Activated T-cell treated with anti-CD3 and anti-CD28 coated beads, Interleukin-2, amount 50 U/mL, for 4 hours (primary cell): ENCODE measurements at regions not wholly inside any gene's neighbourhood (a gene's known extent, or its start where the extent isn't known, plus 50 kb on each side); places are given as distances from the start of the nearest gene placed in this dataset.

Source experiments
- ATAC-seq, 2 donors: fragments of 200-7000 bp; cut with Tn5 transposase; one replicate each; pipeline ENCODE4 v1.10.0; 2021
- DNase-seq: peaks from one replicate; pipeline ENCODE4 v3.0.0-alpha.2; 2020
- H3K27me3 Mint-ChIP-seq: one replicate; pipeline ENCODE4 v1.8.0; 2021; ENCODE audit warnings: low read depth, mixed read lengths
- H3K36me3 Mint-ChIP-seq: one replicate; pipeline ENCODE4 v1.8.0; 2022; ENCODE audit warnings: mixed read lengths; ENCODE audit not compliant: insufficient read depth
- H3K4me1 Mint-ChIP-seq: one replicate; pipeline ENCODE4 v1.8.0; 2021; ENCODE audit warnings: low read depth, mixed read lengths
- H3K4me3 Mint-ChIP-seq: one replicate; pipeline ENCODE4 v1.8.0; 2021; ENCODE audit warnings: mild to moderate bottlenecking, moderate library complexity, mixed read lengths
- H3K9me3 Mint-ChIP-seq: one replicate; pipeline ENCODE4 v1.8.0; 2021; ENCODE audit warnings: mixed read lengths

DNA sequence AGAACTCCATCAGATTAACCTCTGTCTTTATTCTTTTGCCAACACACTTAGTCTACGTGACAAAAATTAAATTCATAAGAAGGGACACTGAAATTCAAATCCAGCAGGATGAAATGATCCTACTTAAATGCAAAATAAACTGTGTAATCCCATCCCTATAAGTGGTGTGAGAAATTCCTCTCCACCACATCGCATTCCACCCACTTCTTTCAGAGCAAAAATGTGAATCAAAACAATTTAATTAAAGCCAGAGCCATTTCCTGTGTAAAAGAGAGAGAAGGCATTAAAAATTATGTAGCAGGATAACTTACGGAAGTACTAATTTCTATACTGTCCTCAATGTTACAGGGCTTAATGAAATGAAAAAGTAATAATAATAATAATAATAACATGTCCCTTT, 844.3 kb downstream of the GALC start:
- Mint-ChIP-seq H3K4me3 (no peak overlapping the region), H3K9me3 (peaks cover 4% of the 10 kb centered on the region), H3K36me3 (no peaks in the 10 kb centered on the region), H3K4me1 (no peaks in the 10 kb centered on the region), H3K27me3 (no peaks in the 10 kb centered on the region)
- DNase-seq: no peak
- no peak for ATAC-seq

DNA sequence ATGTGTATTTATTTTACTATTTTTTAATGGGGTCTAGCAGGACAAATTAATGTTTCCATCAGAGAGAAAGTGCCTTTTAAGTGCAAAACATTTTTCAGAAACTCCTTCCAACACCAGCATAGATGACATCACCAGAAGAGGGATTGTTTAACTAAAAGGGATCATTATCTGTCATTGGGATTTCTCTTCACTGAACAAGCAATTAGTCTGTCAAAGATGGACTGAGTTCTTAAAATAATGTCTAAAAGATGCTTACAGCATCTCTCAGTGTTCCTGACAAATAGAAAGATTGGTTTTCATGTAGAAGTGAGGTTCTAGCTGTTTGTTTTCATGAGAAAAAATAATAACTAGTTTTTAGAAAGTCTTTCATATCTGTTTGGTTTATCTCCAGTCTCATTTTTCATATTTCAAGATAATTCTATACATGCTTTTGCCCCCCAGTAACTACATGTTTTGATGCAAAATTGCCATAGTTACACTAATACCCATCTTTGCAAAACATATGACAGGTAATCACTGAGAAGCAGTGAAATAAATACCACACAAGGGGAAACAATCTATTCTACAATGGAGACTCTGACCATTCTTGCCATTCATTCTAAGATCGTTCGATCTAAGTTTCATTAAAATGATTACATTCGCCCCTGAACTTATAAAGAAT, 850.3 kb downstream of the GALC start:
- ATAC-seq: no peak
- Mint-ChIP-seq H3K27me3 (no peaks in the 10 kb centered on the region), H3K4me1 (no peaks in the 10 kb centered on the region), H3K4me3 (no peak overlapping the region), H3K9me3 (peaks cover 14% of the 10 kb centered on the region), H3K36me3 (no peaks in the 10 kb centered on the region)
- DNase-seq: no peak

DNA sequence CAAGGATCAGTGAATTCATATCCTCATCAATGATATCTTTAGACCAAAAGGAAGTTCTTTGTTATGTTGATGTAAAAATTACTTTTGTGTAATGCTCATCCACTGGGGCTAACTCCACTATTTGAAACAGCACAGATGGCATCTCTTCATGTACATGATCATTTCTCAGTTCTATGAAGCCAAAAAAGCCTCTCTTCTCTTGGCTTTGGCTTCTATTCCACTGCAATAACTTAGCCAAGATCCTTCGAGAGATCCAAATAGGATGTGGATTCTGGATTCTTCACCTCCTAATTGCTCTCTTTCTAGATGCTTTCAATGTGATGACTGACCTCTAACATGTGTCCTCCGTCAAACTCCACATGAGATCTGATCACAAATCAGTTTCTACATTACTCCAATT, 851.2 kb downstream of the GALC start:
- no peaks in the 10 kb centered on the region for H3K4me1 Mint-ChIP-seq
- H3K27me3 Mint-ChIP-seq: no peaks in the 10 kb centered on the region
- H3K36me3 Mint-ChIP-seq: no peaks in the 10 kb centered on the region
- DNase-seq (no peak), ATAC-seq (no peak)
- no peak overlapping the region for H3K4me3 Mint-ChIP-seq
- peaks cover 14% of the 10 kb centered on the region for H3K9me3 Mint-ChIP-seq

DNA sequence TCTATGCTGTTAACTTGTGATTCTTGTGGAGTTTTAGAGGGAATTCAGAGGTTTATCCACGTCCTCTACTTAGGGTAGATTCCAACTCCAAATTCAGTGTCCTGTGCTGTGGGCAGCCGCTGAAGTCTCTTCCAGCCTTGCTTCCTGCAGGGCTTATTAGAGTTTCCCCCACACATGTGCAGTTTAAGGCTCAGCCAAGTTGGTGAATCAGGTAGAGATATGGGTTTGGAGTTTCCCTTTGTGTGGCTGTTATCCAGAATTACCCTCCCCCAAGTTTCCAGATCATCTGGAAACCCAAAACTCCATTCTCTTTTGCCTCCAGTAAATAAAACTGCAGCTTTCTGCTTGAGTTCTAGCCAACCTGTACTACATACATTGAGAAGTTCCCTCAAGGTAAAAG, 853.7 kb downstream of the GALC start:
- Mint-ChIP-seq H3K27me3 (no peaks in the 10 kb centered on the region), H3K4me1 (no peaks in the 10 kb centered on the region), H3K9me3 (peaks cover 10% of the 10 kb centered on the region), H3K4me3 (no peak overlapping the region), H3K36me3 (no peaks in the 10 kb centered on the region)
- DNase-seq (no peak), ATAC-seq (no peak)

DNA sequence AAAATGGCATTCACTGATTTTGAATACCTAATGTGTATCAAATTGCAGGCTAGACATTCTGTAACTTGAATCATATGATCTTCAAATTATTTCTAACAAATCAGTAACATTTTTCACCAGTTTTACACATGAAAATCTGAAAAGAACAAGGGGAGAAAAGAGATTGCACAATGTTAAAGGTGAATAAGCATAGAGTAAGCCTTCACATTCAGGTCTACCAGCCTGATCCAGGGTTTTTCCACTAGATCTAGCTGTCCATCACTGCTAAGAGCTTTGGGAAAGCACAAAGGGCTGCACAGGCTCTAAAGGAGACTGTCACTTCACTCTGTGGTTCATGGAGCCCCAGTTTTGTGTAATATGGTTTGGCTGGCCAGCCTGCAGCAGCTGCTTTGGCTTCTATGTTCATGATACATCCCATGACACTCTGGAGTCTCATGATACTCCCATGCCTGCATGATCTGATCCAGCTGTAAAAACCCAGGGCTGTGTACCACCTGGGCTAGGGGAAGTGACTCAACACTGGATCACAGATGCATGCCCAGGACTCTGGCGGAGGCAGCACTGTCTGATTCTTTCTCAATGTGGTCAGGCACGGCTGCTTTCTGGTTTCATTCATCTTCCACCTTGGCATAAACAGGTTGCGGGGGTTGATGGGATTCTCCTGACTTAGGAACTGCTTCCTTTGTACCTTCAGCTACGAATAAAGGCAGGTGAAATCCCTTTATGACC, 859.7 kb downstream of the GALC start:
- H3K4me3 Mint-ChIP-seq: no peak overlapping the region
- no peaks in the 10 kb centered on the region for H3K36me3 Mint-ChIP-seq
- peaks cover 4% of the 10 kb centered on the region for H3K9me3 Mint-ChIP-seq
- no peaks in the 10 kb centered on the region for H3K27me3 Mint-ChIP-seq
- ATAC-seq (no peak), DNase-seq (no peak)
- no peaks in the 10 kb centered on the region for H3K4me1 Mint-ChIP-seq

DNA sequence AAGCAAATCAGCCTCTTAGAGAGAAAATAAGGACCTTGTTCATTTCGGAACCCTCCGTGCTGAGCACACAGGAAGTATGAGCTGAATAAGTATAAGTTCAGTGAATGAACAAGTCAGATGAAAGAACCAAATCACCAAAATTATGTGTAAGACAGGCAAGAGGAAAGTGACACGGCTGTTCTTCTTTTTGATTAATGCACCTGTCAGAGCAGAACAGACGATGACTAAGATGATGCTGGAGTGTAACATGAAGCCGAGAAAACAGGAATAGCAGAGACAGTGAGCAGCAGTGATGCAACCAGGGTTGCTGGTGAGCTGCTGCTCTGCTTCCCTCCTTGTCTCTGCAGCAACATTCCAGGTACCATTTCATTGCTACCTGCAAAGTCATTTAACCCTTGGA, 861.1 kb downstream of the GALC start:
- no peak for ATAC-seq
- DNase-seq: no peak
- Mint-ChIP-seq H3K36me3 (no peaks in the 10 kb centered on the region), H3K4me3 (no peak overlapping the region), H3K27me3 (no peaks in the 10 kb centered on the region), H3K9me3 (peaks cover 7% of the 10 kb centered on the region), H3K4me1 (no peaks in the 10 kb centered on the region)

DNA sequence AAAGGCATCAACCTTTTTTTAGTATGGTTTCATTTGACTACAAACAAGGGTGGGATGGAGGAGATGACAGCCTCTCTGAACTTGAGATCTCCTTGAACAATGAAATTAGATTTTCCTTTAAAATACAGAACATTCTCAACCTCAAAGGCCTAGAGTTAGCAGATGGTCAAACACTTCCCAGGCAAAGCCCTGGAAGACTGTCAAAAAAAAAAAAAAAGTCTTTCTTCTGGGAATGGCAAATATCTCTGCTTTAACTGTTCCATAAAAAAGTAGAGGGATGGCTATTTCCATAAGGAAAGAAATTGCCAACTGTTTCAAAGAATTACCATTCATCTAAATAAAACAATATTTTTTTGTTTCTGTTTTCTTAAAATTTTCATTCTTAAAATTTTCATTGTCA, 870.8 kb downstream of the GALC start:
- Mint-ChIP-seq H3K27me3 (no peaks in the 10 kb centered on the region), H3K36me3 (no peaks in the 10 kb centered on the region), H3K9me3 (peaks cover 9% of the 10 kb centered on the region), H3K4me1 (no peaks in the 10 kb centered on the region), H3K4me3 (no peak overlapping the region)
- DNase-seq (no peak), ATAC-seq (no peak)

DNA sequence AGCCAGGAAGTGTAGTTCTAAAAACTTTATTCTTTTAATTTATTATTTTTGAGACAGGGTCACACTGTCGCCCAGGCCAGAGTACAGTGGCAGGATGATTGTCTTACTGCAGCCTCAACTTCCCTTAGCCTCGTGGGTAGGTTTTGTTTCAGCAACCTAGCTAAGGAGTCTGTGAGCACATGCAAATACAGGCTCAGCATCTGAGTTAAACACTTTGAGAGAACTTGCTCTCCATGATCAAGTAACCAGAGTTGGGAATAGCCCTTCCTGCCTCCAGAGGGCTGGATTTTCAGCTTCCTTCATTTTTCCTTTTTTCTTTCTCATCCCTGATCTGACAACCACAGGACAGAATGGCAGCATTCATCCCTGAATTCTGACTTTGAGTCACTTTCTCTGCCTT, 871.3 kb downstream of the GALC start:
- ATAC-seq: no peak
- H3K9me3 Mint-ChIP-seq: peaks cover 6% of the 10 kb centered on the region
- H3K4me3 Mint-ChIP-seq: no peak overlapping the region
- no peaks in the 10 kb centered on the region for H3K27me3 Mint-ChIP-seq
- no peak for DNase-seq
- H3K36me3 Mint-ChIP-seq: no peaks in the 10 kb centered on the region
- H3K4me1 Mint-ChIP-seq: no peaks in the 10 kb centered on the region

DNA sequence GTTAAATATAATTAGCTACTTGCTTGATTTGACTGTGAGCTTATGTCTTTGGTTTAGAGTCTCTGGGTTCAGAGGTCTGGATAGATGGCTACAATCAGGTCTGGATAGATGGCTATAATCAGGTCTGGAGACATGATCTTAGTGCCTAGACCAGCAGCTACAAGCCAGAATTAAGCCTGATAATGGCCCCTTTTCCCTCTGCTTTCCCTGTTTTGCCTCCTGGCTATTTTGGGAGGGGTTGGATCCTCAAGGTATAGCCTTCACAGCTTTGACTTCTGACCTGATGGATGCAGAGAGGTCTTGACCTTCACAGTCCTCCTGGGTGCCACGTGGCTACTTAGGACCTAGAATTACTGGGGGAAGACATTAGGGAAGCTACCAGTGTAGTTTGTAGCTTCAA, 877.7 kb downstream of the GALC start:
- DNase-seq: no peak
- H3K9me3 Mint-ChIP-seq: peaks cover 10% of the 10 kb centered on the region
- H3K4me3 Mint-ChIP-seq: no peak overlapping the region
- no peaks in the 10 kb centered on the region for H3K4me1 Mint-ChIP-seq
- ATAC-seq: no peak
- H3K36me3 Mint-ChIP-seq: no peaks in the 10 kb centered on the region
- no peaks in the 10 kb centered on the region for H3K27me3 Mint-ChIP-seq

DNA sequence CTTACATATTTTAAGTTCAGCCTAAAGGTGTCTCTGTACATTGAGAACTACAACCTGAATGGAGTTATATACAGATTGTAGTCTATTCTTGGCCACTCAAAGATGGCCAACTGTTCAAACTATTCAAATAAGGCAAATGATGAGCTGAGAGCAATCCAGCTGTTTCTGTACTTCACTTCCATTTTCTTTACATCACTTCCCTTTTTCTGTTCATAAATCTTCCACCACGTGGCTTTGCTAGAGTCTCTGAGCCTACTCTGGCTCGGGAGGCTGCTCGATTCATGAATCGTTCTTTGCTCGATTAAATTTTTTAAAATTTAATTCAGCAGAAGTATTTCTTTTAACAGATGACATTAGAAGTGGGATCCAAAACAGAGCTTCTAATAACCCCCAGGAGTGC, 879.7 kb downstream of the GALC start:
- H3K9me3 Mint-ChIP-seq: peaks cover 7% of the 10 kb centered on the region
- ATAC-seq (no peak), DNase-seq (no peak)
- no peak overlapping the region for H3K4me3 Mint-ChIP-seq
- H3K36me3 Mint-ChIP-seq: no peaks in the 10 kb centered on the region
- H3K27me3 Mint-ChIP-seq: no peaks in the 10 kb centered on the region
- no peaks in the 10 kb centered on the region for H3K4me1 Mint-ChIP-seq

DNA sequence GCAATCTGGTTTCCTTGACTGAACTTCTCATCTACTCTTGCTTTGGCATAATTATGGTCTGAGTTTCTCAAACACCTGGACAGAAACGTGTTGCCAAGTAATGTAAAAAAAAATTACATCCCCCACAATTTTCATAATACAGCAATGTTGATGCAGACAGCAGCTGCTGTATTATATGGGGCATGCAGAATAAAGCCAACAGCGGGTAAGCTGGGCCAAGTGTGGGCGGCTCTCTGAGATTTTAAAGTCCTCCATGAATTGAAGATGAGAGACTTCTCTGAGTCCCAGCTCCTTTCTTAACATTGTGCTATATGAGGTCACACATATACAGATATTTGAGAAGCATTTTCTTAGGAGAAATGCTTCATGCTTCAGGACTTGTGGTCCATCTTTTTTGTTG, 881.2 kb downstream of the GALC start:
- Mint-ChIP-seq H3K9me3 (peaks cover 7% of the 10 kb centered on the region), H3K27me3 (no peaks in the 10 kb centered on the region), H3K4me3 (no peak overlapping the region), H3K4me1 (no peaks in the 10 kb centered on the region), H3K36me3 (no peaks in the 10 kb centered on the region)
- DNase-seq (no peak), ATAC-seq (no peak)

DNA sequence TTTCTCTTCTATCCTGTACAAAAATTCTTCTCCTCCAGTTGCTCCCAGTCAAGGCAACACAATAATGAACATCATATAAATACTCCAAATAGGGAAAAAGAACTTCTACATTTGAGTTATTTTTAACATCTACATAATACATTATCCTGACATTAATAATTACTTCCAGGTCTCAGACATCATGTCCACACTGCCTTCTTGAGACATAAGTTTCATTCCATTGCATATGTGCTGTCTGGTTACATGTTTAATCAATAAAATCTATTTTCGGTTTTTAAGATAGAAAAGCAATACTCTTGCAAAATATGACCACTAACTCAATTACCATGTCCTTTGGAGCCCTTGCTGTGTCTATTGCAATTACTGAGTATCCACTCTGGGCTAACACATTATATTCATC, 881.9 kb downstream of the GALC start:
- Mint-ChIP-seq H3K4me3 (no peak overlapping the region), H3K9me3 (peaks cover 7% of the 10 kb centered on the region), H3K27me3 (no peaks in the 10 kb centered on the region), H3K4me1 (no peaks in the 10 kb centered on the region), H3K36me3 (no peaks in the 10 kb centered on the region)
- DNase-seq: no peak
- ATAC-seq: no peak

DNA sequence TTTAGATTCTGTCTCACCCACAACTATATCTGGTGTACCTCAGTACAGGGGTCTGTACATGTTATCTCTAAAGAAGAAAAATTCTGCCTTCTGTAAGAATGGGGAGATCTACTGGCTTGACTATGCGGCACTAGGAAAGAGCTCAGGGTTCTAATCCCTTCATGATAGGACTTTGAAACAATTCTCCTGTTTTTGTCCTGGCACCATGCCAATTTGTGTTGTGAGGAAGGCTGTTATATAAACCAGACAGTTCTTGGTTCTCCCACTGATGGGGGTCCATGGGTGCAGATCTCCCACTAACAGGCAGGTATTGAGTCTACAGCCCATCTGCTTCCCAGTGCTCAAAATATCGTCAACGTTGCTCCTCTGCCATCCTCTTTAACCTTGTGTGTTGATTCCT, 883.7 kb downstream of the GALC start:
- DNase-seq: no peak
- Mint-ChIP-seq H3K4me1 (no peaks in the 10 kb centered on the region), H3K27me3 (no peaks in the 10 kb centered on the region), H3K9me3 (peaks cover 7% of the 10 kb centered on the region), H3K36me3 (no peaks in the 10 kb centered on the region), H3K4me3 (no peak overlapping the region)
- ATAC-seq: no peak

DNA sequence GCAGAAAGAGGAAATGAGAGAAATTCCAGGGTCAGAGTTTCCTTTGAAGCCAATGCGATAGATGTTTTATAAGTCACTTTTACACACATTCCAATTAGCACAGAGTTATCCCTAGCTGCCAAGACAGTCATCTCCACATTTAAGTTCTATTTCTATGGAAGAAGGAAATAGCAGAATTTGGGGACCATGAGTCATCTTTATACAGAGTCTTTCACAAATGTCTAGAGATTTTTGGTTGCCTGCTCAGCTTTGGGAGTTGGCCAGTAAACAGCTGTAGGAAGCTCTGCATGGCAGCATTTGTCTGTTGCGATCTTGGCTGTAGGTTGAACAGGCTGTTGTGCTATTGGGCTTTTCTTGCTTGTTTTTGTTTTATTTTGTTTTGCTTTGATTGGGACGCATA, 884.3 kb downstream of the GALC start:
- no peaks in the 10 kb centered on the region for H3K36me3 Mint-ChIP-seq
- DNase-seq (no peak), ATAC-seq (no peak)
- H3K27me3 Mint-ChIP-seq: no peaks in the 10 kb centered on the region
- H3K9me3 Mint-ChIP-seq: peaks cover 7% of the 10 kb centered on the region
- no peaks in the 10 kb centered on the region for H3K4me1 Mint-ChIP-seq
- H3K4me3 Mint-ChIP-seq: no peak overlapping the region

DNA sequence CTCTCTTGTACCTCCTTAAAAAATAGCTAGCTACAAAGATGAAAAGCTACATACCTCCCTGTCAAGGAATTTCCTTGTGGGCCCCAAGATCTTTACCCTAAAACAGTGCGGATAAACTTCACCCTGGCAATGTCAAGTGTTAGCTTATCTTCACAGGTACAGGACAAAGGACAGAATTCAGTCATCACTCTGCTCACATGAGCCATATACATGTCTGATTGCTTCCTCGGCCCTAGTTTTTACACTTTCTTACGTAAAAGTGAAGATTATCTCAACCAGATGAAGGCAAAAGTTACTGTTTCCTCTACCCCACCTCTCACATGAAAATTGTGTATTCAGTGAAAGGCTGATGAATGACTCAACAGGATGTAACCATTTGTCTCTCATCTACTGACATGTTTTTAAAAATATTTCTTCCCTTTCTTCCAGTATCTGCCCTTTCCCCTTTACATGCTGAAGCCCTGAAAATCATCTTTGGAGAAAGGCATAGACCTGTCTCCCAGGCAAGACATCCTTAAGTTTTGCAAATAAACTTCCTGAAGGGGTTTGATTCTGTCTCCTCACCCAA, 890.1 kb downstream of the GALC start:
- no peak for DNase-seq
- Mint-ChIP-seq H3K36me3 (no peaks in the 10 kb centered on the region), H3K4me1 (no peaks in the 10 kb centered on the region), H3K9me3 (peaks cover 3% of the 10 kb centered on the region), H3K27me3 (no peaks in the 10 kb centered on the region), H3K4me3 (no peak overlapping the region)
- no peak for ATAC-seq
